ENCODE measurements at regions not wholly inside any gene's neighbourhood (a gene's known extent, or its start where the extent isn't known, plus 50 kb on each side); places are given as distances from the start of the nearest gene placed in this dataset.

GRCh38 chr2:183541766-183542165, 417.5 kb downstream of the NUP35 start:
- dilution Hi-C loops (cut with MboI; ENCODE audit: extremely low pct_ligation_motif_present, low sequenced_read_pairs), result no loop called here
- H3K36me3 ChIP-seq (ENCODE audit: control insufficient read depth in 2 of 2, extremely low read depth in 1 of 2, insufficient read depth in 2 of 2, low read length in 2 of 2), result no peaks in the 10 kb centered on the region
- H3K27me3 ChIP-seq (ENCODE audit: control insufficient read depth, extremely low read depth, insufficient read depth, low read length), result no peaks in the 10 kb centered on the region
- H4K20me1 ChIP-seq (ENCODE audit: control insufficient read depth, extremely low read depth, insufficient read depth, low read length), result no peaks in the 10 kb centered on the region
- no peak overlapping the region for H3K9ac ChIP-seq (ENCODE audit: control insufficient read depth, extremely low read depth, insufficient read depth, low read length)
- H3K4me3 ChIP-seq (ENCODE audit: control insufficient read depth in 2 of 3, extremely low read depth in 1 of 3, insufficient read depth in 2 of 3, low read depth in 1 of 3, low read length in 3 of 3), result no peak overlapping the region
- H3K79me2 ChIP-seq (ENCODE audit: control insufficient read depth, insufficient read depth, low read length), result no peaks in the 10 kb centered on the region
- H2AFZ ChIP-seq (ENCODE audit: control insufficient read depth, low read length), result no peak overlapping the region
- no peaks in the 10 kb centered on the region for H3K9me1 ChIP-seq (ENCODE audit: control insufficient read depth, extremely low read depth, insufficient read depth, low read length)
- no peak overlapping the region for H3K4me2 ChIP-seq (ENCODE audit: control insufficient read depth, extremely low read depth, insufficient read depth, low read depth, low read length)
- TF ChIP-seq, protein P1, sequence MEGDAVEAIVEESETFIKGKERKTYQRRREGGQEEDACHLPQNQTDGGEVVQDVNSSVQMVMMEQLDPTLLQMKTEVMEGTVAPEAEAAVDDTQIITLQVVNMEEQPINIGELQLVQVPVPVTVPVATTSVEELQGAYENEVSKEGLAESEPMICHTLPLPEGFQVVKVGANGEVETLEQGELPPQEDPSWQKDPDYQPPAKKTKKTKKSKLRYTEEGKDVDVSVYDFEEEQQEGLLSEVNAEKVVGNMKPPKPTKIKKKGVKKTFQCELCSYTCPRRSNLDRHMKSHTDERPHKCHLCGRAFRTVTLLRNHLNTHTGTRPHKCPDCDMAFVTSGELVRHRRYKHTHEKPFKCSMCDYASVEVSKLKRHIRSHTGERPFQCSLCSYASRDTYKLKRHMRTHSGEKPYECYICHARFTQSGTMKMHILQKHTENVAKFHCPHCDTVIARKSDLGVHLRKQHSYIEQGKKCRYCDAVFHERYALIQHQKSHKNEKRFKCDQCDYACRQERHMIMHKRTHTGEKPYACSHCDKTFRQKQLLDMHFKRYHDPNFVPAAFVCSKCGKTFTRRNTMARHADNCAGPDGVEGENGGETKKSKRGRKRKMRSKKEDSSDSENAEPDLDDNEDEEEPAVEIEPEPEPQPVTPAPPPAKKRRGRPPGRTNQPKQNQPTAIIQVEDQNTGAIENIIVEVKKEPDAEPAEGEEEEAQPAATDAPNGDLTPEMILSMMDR (optimal IDR thresholded peaks at IDR 0.05 in 1 of 3, IDR thresholded peaks at IDR 0.05 in 1 of 3, conservative IDR thresholded peaks at IDR 0.05 in 1 of 3; ENCODE audit: extremely low read depth in 1 of 3, insufficient read depth in 2 of 3, low read length in 3 of 3), result no peak
- no peak for TF ChIP-seq EZH2 (IDR thresholded peaks at IDR 0.05; ENCODE audit: low read length)
- H3K27ac ChIP-seq (ENCODE audit: control insufficient read depth, insufficient read depth, low read length), result no peak overlapping the region
- H3K9me3 ChIP-seq (ENCODE audit: control insufficient read depth, low read depth, low read length), result no peaks in the 10 kb centered on the region
- DNase-seq (ENCODE audit: low read depth, low spot score) (no peak), FAIRE-seq (no peak)
- H3K4me1 ChIP-seq (ENCODE audit: control insufficient read depth, extremely low read depth, insufficient read depth, low read length), result no peaks in the 10 kb centered on the region

- H3K9me1 ChIP-seq (ENCODE audit: control insufficient read depth, extremely low read depth, insufficient read depth, low read length), result no peaks in the 10 kb centered on the region
- H3K79me2 ChIP-seq (ENCODE audit: control insufficient read depth, insufficient read depth, low read length), result no peaks in the 10 kb centered on the region
- H4K20me1 ChIP-seq (ENCODE audit: control insufficient read depth, extremely low read depth, insufficient read depth, low read length), result no peaks in the 10 kb centered on the region
- dilution Hi-C loops (cut with MboI; ENCODE audit: extremely low pct_ligation_motif_present, low sequenced_read_pairs), result no loop called here
- no peak overlapping the region for H2AFZ ChIP-seq (ENCODE audit: control insufficient read depth, low read length)
- no peak overlapping the region for H3K27ac ChIP-seq (ENCODE audit: control insufficient read depth, insufficient read depth, low read length)
- H3K4me1 ChIP-seq (ENCODE audit: control insufficient read depth, extremely low read depth, insufficient read depth, low read length), result no peaks in the 10 kb centered on the region
- no peak for DNase-seq (ENCODE audit: low read depth, low spot score)
- no peaks in the 10 kb centered on the region for H3K27me3 ChIP-seq (ENCODE audit: control insufficient read depth, extremely low read depth, insufficient read depth, low read length)
- FAIRE-seq, result no peak
- H3K4me2 ChIP-seq (ENCODE audit: control insufficient read depth, extremely low read depth, insufficient read depth, low read depth, low read length), result no peak overlapping the region
- no peaks in the 10 kb centered on the region for H3K9me3 ChIP-seq (ENCODE audit: control insufficient read depth, low read depth, low read length)
- TF ChIP-seq, protein P1 (optimal IDR thresholded peaks at IDR 0.05 in 1 of 3, IDR thresholded peaks at IDR 0.05 in 1 of 3, conservative IDR thresholded peaks at IDR 0.05 in 1 of 3; ENCODE audit: extremely low read depth in 1 of 3, insufficient read depth in 2 of 3, low read length in 3 of 3), result no peak
- no peak for TF ChIP-seq EZH2 (IDR thresholded peaks at IDR 0.05; ENCODE audit: low read length)
- H3K4me3 ChIP-seq (ENCODE audit: control insufficient read depth in 2 of 3, extremely low read depth in 1 of 3, insufficient read depth in 2 of 3, low read depth in 1 of 3, low read length in 3 of 3), result no peak overlapping the region
- no peaks in the 10 kb centered on the region for H3K36me3 ChIP-seq (ENCODE audit: control insufficient read depth in 2 of 2, extremely low read depth in 1 of 2, insufficient read depth in 2 of 2, low read length in 2 of 2)
- H3K9ac ChIP-seq (ENCODE audit: control insufficient read depth, extremely low read depth, insufficient read depth, low read length), result no peak overlapping the region
These were observed 418.4 kb downstream of the NUP35 start for GRCh38 chr2:183542606-183543005.

Data from keratinocyte (primary cell).